ENCODE measurements at regions not wholly inside any gene's neighbourhood (a gene's known extent, or its start where the extent isn't known, plus 50 kb on each side); places are given as distances from the start of the nearest gene placed in this dataset.

- no peak for DNase-seq (ENCODE audit: low read depth)
- H3K4me3 ChIP-seq (ENCODE audit: low read depth, low read length) = no peak overlapping the region
- no peak for TF ChIP-seq CTCF (IDR thresholded peaks at IDR 0.05; ENCODE audit: low read depth, low read length, missing control alignments)
Observed at GRCh38 chr4:159460371-159460770, 357.5 kb downstream of the RAPGEF2 start.

- no peak for TF ChIP-seq CTCF (IDR thresholded peaks at IDR 0.05; ENCODE audit: low read depth, low read length, missing control alignments)
- DNase-seq (ENCODE audit: low read depth) = no peak
Observed at GRCh38 chr4:159463235-159463634, 360.4 kb downstream of the RAPGEF2 start.

GRCh38 chr4:159464302-159464701, 361.4 kb downstream of the RAPGEF2 start:
- TF ChIP-seq CTCF (IDR thresholded peaks at IDR 0.05; ENCODE audit: low read depth, low read length, missing control alignments) = no peak
- no peak overlapping the region for H3K4me3 ChIP-seq (ENCODE audit: low read depth, low read length)
- DNase-seq (ENCODE audit: low read depth) = no peak

More at GRCh38 chr4:159463235-159463634, 360.4 kb downstream of the RAPGEF2 start:
- H3K4me3 ChIP-seq (ENCODE audit: low read depth, low read length) = no peak overlapping the region

GRCh38 chr4:159476886-159477285, 374.0 kb downstream of the RAPGEF2 start:
- no peak for DNase-seq (ENCODE audit: low read depth)

GRCh38 chr4:159480826-159481225, 377.9 kb downstream of the RAPGEF2 start:
- DNase-seq (ENCODE audit: low read depth) = no peak
- H3K4me3 ChIP-seq (ENCODE audit: low read depth, low read length) = no peak overlapping the region
- TF ChIP-seq CTCF (IDR thresholded peaks at IDR 0.05; ENCODE audit: low read depth, low read length, missing control alignments) = no peak

More at GRCh38 chr4:159476886-159477285, 374.0 kb downstream of the RAPGEF2 start:
- H3K4me3 ChIP-seq (ENCODE audit: low read depth, low read length) = no peak overlapping the region
- TF ChIP-seq CTCF (IDR thresholded peaks at IDR 0.05; ENCODE audit: low read depth, low read length, missing control alignments) = no peak

- no peak overlapping the region for H3K4me3 ChIP-seq (ENCODE audit: low read depth, low read length)
- TF ChIP-seq CTCF (IDR thresholded peaks at IDR 0.05; ENCODE audit: low read depth, low read length, missing control alignments) = no peak
- DNase-seq (ENCODE audit: low read depth) = no peak
Observed at GRCh38 chr4:159481936-159482335, 379.1 kb downstream of the RAPGEF2 start.

GRCh38 chr4:159483110-159483781, 380.4 kb downstream of the RAPGEF2 start:
- DNase-seq (ENCODE audit: low read depth) = no peak
- no peak for TF ChIP-seq CTCF (IDR thresholded peaks at IDR 0.05; ENCODE audit: low read depth, low read length, missing control alignments)
- H3K4me3 ChIP-seq (ENCODE audit: low read depth, low read length) = no peak overlapping the region
